ENCODE measurements at regions not wholly inside any gene's neighbourhood (a gene's known extent, or its start where the extent isn't known, plus 50 kb on each side); places are given as distances from the start of the nearest gene placed in this dataset.

DNA sequence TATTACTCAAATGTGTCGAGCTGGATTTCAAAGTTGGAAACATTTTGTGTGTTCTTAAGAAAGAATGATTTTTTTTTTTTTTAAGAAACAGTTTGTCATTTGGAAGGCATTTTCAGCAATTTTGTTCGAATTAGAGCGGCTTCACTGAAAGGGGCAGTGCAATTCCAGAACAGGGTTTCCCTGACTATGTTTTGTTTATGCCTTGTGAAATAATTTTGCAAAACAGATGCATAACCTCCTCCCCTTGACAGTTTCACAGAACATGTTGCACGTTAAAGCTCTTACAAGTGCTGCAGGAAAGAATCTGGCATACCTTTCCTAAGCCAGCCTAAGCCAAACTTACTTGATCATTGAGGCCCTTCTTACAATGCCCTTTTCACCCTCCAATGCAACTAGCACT is 216.0 kb upstream of the SSTR4 start:
- TF ChIP-seq TAF1 (IDR thresholded peaks at IDR 0.05; ENCODE audit: borderline replicate concordance, low read depth, low read length) = no peak
- no peak for TF ChIP-seq POLR2AphosphoS5 (IDR thresholded peaks at IDR 0.05; ENCODE audit: low read depth, low read length)
- TF ChIP-seq POLR2A (IDR thresholded peaks at IDR 0.05; ENCODE audit: low read depth, low read length) = no peak

Measured in GM12892 (cell line).